ENCODE measurements at regions not wholly inside any gene's neighbourhood (a gene's known extent, or its start where the extent isn't known, plus 50 kb on each side); places are given as distances from the start of the nearest gene placed in this dataset.

DNA sequence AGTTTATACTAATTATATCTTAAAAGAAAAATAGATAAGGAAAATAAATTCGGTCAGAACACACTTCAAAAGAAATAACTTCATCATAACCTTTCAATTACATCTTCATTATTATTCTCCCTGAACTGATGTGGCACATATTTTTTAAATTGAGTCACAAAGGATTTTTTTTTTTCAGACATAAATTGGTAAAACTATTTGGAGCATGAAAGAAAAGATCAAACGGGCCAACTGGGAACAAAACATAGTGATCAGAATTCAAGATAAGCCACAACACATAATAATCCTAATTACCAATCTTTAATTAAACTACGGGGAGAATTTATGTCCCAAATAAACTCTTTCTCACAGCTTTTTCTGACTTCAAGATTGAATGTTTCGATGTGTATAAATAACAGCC lies 258.2 kb upstream of the MAGI2 start:
- TF ChIP-seq, protein P1, sequence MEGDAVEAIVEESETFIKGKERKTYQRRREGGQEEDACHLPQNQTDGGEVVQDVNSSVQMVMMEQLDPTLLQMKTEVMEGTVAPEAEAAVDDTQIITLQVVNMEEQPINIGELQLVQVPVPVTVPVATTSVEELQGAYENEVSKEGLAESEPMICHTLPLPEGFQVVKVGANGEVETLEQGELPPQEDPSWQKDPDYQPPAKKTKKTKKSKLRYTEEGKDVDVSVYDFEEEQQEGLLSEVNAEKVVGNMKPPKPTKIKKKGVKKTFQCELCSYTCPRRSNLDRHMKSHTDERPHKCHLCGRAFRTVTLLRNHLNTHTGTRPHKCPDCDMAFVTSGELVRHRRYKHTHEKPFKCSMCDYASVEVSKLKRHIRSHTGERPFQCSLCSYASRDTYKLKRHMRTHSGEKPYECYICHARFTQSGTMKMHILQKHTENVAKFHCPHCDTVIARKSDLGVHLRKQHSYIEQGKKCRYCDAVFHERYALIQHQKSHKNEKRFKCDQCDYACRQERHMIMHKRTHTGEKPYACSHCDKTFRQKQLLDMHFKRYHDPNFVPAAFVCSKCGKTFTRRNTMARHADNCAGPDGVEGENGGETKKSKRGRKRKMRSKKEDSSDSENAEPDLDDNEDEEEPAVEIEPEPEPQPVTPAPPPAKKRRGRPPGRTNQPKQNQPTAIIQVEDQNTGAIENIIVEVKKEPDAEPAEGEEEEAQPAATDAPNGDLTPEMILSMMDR (conservative IDR thresholded peaks at IDR 0.05): no peak
- no peak for TF ChIP-seq ZFX (IDR thresholded peaks at IDR 0.05)
- H3K27ac ChIP-seq: no peak overlapping the region

DNA sequence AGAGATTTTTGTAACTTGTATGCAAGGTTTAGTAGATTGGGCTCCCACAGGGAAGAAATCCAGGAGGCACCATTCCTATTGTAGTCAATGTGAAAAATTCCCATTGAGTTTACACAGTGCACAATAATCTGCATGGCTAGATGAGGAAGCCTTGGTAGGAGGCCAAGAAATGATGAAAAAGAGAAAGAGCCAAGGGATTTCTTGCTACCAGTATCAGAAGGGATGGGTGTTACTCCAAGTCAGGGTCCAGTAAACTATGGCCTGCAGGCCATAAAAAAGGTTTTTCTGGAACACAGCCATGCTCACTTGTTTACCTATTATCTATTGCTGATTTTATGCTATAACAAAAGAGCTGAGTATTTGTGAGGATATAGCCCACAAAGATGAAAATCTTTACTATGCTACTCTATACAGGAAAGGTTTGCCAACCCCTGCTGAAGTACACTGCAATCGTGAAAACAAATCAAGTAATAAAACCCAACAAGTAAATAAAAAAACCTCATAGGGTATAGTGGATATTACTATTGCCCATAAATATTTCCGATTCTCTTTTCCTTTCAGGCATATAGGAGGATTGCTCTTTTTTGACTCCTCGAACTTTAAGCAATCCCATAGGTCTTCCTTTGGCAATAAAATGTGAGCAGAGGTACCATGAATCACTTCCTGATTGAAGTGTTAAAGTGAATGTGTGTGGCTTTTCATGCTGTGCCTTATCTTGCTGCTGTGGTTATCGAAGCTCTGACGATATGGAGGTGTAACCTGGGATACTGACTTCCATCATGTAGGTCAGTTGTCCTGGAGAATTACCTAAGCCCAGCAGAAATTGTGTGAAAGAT lies 256.3 kb upstream of the MAGI2 start:
- TF ChIP-seq ZFX (IDR thresholded peaks at IDR 0.05): no peak
- TF ChIP-seq, protein P1 (conservative IDR thresholded peaks at IDR 0.05): no peak
- H3K27ac ChIP-seq: no peak overlapping the region

DNA sequence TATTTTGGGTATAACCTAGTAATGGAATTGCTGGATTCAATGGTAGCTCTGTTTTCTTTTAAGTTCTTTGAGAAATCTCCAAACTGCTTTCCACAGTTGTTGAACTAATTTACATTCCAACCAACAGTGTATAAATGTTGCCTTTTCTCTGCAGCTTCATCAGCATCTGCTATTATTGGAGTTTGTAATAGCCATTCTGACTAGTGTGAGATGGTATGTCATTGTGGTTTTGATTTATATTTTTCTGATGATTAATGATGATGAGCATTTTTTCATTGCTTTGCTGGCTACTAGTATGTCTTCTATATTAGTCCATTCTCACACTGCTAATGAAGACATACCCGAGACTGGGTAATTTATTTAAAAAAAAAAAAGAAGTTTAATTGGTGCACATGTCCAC lies 248.6 kb upstream of the MAGI2 start:
- TF ChIP-seq, protein P1 (conservative IDR thresholded peaks at IDR 0.05): no peak
- no peak for TF ChIP-seq ZFX (IDR thresholded peaks at IDR 0.05)
- H3K27ac ChIP-seq: no peak overlapping the region

GRCh38 chr7:79692015-79692414 lies 238.5 kb upstream of the MAGI2 start:
- TF ChIP-seq ZFX (IDR thresholded peaks at IDR 0.05): no peak
- TF ChIP-seq, protein P1 (conservative IDR thresholded peaks at IDR 0.05): no peak
- H3K27ac ChIP-seq: no peak overlapping the region

GRCh38 chr7:79691074-79691473 lies 237.6 kb upstream of the MAGI2 start:
- no peak overlapping the region for H3K27ac ChIP-seq
- no peak for TF ChIP-seq ZFX (IDR thresholded peaks at IDR 0.05)
- TF ChIP-seq, protein P1 (conservative IDR thresholded peaks at IDR 0.05): no peak

DNA sequence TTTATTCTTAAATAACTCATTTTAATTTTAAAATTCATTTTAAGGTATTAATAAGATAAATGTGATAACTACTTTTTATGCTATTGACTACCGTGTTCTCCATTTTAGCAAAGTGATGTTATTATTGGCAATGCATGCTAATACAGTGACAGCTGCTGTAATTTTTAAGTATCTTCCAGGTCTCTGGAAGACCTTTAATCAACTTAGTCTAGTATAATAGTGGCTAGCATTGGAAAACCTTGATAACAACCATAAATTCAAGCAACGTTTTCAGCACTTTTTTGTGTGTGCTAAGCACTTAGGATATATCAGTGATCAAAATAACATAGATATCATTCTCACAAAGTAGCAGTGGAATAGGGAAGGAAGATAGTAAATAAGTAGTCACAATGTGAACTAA lies 230.9 kb upstream of the MAGI2 start:
- no peak for TF ChIP-seq ZFX (IDR thresholded peaks at IDR 0.05)
- TF ChIP-seq, protein P1 (conservative IDR thresholded peaks at IDR 0.05): no peak
- no peak overlapping the region for H3K27ac ChIP-seq

- TF ChIP-seq, protein P1 (conservative IDR thresholded peaks at IDR 0.05): no peak
- TF ChIP-seq ZFX (IDR thresholded peaks at IDR 0.05): no peak
- H3K27ac ChIP-seq: no peak overlapping the region
Measured at GRCh38 chr7:79683916-79684315, 230.4 kb upstream of the MAGI2 start.

Measured in C4-2B (cell line).